AG09309 (cell line): ENCODE measurements at regions not wholly inside any gene's neighbourhood (a gene's known extent, or its start where the extent isn't known, plus 50 kb on each side); places are given as distances from the start of the nearest gene placed in this dataset.
"Not testable (repeated sequence)": the region's sequence is repeated elsewhere in the genome, so short reads cannot be mapped to it uniquely, and the experiment has no call there.

Source experiments
- DNase-seq: peaks from one replicate; pipeline ENCODE4 v3.0.0-alpha.2; 2010; ENCODE audit warnings: low read depth
- H3K4me3 ChIP-seq: 2 replicates; pipeline ENCODE4 v1.5.1; 2011; ENCODE audit warnings: mild to moderate bottlenecking, low read depth, low read length, moderate library complexity; ENCODE audit not compliant: control insufficient read depth
- CTCF ChIP-seq: IDR thresholded peaks from 2 replicates; pipeline ENCODE4 v1.5.1; 2011; ENCODE audit warnings: mild to moderate bottlenecking, low read depth, low read length, inconsistent platforms; ENCODE audit not compliant: insufficient read depth, control insufficient read depth; ENCODE audit errors: missing control alignments

GRCh38 chr9:84068872-84069271 lies 88.3 kb downstream of the RMI1 start:
- no peak for TF ChIP-seq CTCF
- H3K4me3 ChIP-seq: no peak overlapping the region
- no peak for DNase-seq

DNA sequence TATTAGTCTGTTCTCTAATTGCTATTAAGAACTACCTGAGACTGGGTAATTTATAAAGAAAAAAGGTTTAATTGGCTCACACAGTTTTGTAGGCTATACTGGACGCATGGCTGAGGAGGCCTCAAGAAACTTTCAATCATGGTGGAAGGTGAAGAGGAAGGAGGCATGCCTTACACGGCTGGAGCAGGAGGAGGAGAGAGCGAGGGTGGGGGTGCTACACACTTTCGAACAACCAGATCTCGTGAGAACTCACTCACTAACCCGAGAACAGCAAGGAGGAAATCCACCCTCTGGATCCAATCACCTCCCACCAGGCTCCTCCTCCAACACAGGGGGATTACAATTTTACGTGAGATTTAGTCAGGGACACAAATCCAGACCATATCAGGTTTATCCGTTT lies 90.0 kb downstream of the RMI1 start:
- no peak overlapping the region for H3K4me3 ChIP-seq
- no peak for DNase-seq
- TF ChIP-seq CTCF: no peak

- no peak for DNase-seq
- H3K4me3 ChIP-seq: no peak overlapping the region
- TF ChIP-seq CTCF: no peak
Observed at GRCh38 chr9:84072621-84073180, 92.1 kb downstream of the RMI1 start.

DNA sequence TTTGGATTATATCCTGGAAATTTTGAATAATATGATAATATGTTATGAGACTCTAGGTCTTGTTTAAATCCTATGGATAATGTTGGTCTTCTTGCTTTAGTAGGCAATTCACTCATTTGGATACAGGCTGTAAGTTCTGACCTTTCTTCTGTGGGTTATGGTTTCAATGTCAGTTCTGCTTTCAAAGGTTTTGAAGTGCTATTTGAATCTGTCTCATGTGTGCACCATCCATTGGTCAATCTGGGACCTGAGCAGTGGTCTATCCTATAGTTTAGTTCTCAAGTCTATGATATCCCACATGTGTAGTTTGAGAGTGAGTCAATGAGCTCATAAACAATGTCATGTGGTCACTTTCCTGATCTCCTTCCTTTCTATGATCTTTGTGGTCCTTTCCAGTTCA lies 94.4 kb downstream of the RMI1 start:
- TF ChIP-seq CTCF: no peak
- DNase-seq: no peak
- H3K4me3 ChIP-seq: no peak overlapping the region

DNA sequence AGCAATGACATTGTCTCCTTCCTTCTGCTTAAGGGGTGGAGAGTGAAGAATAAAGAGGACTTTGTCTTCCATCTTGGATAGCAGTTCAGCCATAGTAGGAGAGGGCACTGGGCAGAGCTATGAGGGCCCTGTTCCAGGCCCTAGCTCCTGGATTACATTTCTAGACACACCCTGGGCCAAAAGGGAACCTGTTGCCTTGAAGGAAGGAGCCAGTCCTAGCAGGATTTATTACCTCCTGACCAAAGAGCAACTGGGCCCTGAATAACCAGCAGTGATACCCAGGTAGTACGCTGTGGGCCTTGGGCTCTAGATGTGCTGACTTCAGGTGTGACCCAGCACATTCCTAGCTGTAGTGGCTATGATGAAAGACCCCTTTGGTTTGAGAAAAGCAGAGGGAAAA lies 95.8 kb downstream of the RMI1 start:
- no peak for TF ChIP-seq CTCF
- no peak for DNase-seq
- no peak overlapping the region for H3K4me3 ChIP-seq

- not testable (repeated sequence) for DNase-seq, H3K4me3 ChIP-seq
Observed at GRCh38 chr9:84077816-84078215, 97.2 kb downstream of the RMI1 start.

DNA sequence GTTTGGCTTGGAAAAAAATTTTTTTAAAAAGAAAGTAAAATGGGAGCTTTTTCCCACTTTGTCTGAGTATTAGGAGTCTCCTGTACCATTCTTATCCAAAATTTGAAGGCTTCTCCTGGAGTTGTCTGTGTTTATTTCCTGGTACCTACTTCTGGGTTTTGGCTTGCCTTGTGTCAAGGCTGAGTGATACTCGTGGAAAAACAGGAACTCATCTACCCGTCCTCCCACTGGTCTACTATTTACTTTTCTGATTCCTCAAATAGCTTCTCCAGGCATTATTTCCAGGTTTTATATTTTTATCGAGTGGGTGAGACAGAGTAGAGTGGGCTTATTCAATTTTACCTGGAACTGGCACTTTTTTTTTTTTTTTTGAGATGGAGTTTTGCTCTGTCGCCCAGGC lies 99.4 kb downstream of the RMI1 start:
- TF ChIP-seq CTCF: no peak
- H3K4me3 ChIP-seq: no peak overlapping the region
- no peak for DNase-seq
